Loucy (cell line): ENCODE measurements at regions not wholly inside any gene's neighbourhood (a gene's known extent, or its start where the extent isn't known, plus 50 kb on each side); places are given as distances from the start of the nearest gene placed in this dataset.

Experiments
- EZH2phosphoT487 ChIP-seq: fragments of 200-600 bp; IDR thresholded peaks from 2 replicates; pipeline ENCODE4 v1.6.1; 2018; ENCODE audit warnings: antibody characterized with exemption, mild to moderate bottlenecking, moderate library complexity, borderline replicate concordance
- TF ChIP-seq, protein P1 (sequence below): fragments of 200-600 bp; sonication (generic); conservative IDR thresholded peaks from 2 replicates; pipeline ENCODE4 v1.5.1; 2014; ENCODE audit warnings: mild to moderate bottlenecking, antibody characterized with exemption, low read length

DNA sequence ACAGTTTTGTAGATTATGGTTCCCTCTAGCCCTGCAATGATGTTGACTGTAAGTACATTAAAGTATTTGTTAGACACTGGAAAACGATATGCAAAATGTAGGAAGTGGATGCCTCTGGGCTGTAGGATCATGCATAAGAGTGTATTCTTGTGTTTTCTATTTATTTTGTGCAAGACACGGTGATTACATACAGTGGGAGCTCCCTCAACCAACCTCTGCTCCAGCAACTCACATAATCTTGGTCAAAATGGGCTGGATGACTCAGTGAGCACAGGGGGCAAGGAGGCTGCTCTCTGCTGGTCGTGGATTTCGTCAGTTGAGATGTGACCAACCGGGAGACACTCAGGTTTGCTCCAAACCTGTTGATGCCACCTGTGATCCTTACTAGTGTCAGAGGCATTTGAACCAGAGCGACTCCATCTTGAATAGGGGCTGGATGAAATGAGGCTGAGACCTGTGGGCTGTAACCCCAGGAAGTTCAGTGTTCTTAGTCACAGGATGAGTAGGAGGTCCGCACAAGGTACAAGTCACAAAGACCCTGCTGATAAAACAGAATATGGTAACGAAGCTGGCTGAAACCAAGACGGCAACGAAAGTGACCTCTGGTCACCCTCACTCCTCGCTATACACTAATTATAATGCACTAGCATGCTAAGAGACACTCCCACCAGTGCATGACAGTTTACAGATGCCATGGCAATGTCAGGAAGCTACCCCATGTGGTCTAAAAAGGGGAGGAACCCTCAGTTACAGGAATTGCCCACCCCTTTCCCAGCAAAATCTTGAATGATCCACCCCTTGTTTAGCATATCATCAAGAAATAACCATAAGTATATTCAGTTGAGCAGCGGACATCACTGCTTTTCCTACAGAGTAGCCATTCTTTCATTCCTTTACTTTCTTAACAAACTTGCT lies 56.4 kb upstream of the FAM20C start:
- TF ChIP-seq, protein P1, sequence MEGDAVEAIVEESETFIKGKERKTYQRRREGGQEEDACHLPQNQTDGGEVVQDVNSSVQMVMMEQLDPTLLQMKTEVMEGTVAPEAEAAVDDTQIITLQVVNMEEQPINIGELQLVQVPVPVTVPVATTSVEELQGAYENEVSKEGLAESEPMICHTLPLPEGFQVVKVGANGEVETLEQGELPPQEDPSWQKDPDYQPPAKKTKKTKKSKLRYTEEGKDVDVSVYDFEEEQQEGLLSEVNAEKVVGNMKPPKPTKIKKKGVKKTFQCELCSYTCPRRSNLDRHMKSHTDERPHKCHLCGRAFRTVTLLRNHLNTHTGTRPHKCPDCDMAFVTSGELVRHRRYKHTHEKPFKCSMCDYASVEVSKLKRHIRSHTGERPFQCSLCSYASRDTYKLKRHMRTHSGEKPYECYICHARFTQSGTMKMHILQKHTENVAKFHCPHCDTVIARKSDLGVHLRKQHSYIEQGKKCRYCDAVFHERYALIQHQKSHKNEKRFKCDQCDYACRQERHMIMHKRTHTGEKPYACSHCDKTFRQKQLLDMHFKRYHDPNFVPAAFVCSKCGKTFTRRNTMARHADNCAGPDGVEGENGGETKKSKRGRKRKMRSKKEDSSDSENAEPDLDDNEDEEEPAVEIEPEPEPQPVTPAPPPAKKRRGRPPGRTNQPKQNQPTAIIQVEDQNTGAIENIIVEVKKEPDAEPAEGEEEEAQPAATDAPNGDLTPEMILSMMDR: no peak
- no peak for TF ChIP-seq EZH2phosphoT487
